PC-3 (cell line): ENCODE measurements at regions not wholly inside any gene's neighbourhood (a gene's known extent, or its start where the extent isn't known, plus 50 kb on each side); places are given as distances from the start of the nearest gene placed in this dataset.

Source experiments
- ATAC-seq: fragments of 200-7000 bp; cut with Tn5 transposase; 2 replicates; pipeline ENCODE4 v1.9.1; 2020; ENCODE audit warnings: mild to moderate bottlenecking, moderate library complexity
- BruUV-seq: library from RNA; stranded (reverse); fragments of 400-500 nt; replicated peaks from 2 replicates; lab custom pipeline; 2021; lab: Mats Ljungman, UMichigan
- CTCF ChIA-PET: fragments of 300-600 bp; sonication (Branson Sonifier 250); formaldehyde crosslinking; loops from one replicate; lab custom pipeline; 2022; ENCODE audit warnings: antibody characterized with exemption; lab: Charles Lee
- POLR2A ChIA-PET: fragments of 300-600 bp; sonication (Branson Sonifier 250); formaldehyde crosslinking; loops from one replicate; lab custom pipeline; 2022; ENCODE audit warnings: antibody characterized with exemption; ENCODE audit not compliant: unreplicated experiment; lab: Charles Lee
- DNase-seq: peaks from one replicate; pipeline ENCODE4 v3.0.0-alpha.2; 2015
- H2AFZ ChIP-seq: fragments of 300-600 bp; sonication (generic); 2 replicates; pipeline ENCODE4 v1.6.0; 2016; ENCODE audit warnings: antibody characterized with exemption, low read length
- H3F3A ChIP-seq: fragments of 300-600 bp; sonication (generic); one replicate; pipeline ENCODE4 v1.6.0; 2017; ENCODE audit warnings: antibody characterized with exemption, low read length, control low read depth, mild to moderate bottlenecking; ENCODE audit not compliant: unreplicated experiment
- H3K27ac ChIP-seq: fragments of 300-600 bp; sonication (generic); 2 replicates; pipeline ENCODE4 v1.5.1; 2016; ENCODE audit warnings: mild to moderate bottlenecking, low read length
- H3K27me3 ChIP-seq: fragments of 300-600 bp; sonication (generic); 2 replicates; pipeline ENCODE4 v1.6.1; 2016; ENCODE audit warnings: low read length, mixed read lengths
- H3K36me3 ChIP-seq: fragments of 300-600 bp; sonication (generic); 2 replicates; pipeline ENCODE4 v1.6.1; 2016; ENCODE audit warnings: low read depth, mixed run types, low read length, mixed read lengths
- H3K4me1 ChIP-seq: fragments of 300-600 bp; sonication (generic); 2 replicates; pipeline ENCODE4 v1.5.1; 2016; ENCODE audit warnings: low read length; ENCODE audit not compliant: insufficient read depth
- H3K4me2 ChIP-seq: fragments of 300-600 bp; sonication (generic); 2 replicates; pipeline ENCODE4 v1.6.0; 2016; ENCODE audit warnings: low read length
- H3K4me3 ChIP-seq: fragments of 300-600 bp; sonication (generic); 2 replicates; pipeline ENCODE4 v1.5.1; 2016; ENCODE audit warnings: mild to moderate bottlenecking, low read length, mixed read lengths
- H3K79me2 ChIP-seq: fragments of 300-600 bp; sonication (generic); 2 replicates; pipeline ENCODE4 v1.6.1; 2017; ENCODE audit warnings: low read length, mixed read lengths
- H3K9ac ChIP-seq: fragments of 300-600 bp; sonication (generic); 2 replicates; pipeline ENCODE4 v1.6.0; 2016; ENCODE audit warnings: mild to moderate bottlenecking, low read length
- H3K9me2 ChIP-seq: fragments of 300-600 bp; sonication (generic); replicated peaks from 2 replicates; pipeline ENCODE4 v1.6.1; 2016; ENCODE audit warnings: mixed run types, low read length, mixed read lengths
- H3K9me3 ChIP-seq: fragments of 300-600 bp; sonication (generic); 2 replicates; pipeline ENCODE4 v1.6.1; 2016; ENCODE audit warnings: low read length, mixed read lengths
- H4K20me1 ChIP-seq: fragments of 300-600 bp; sonication (generic); 2 replicates; pipeline ENCODE4 v1.6.1; 2016; ENCODE audit warnings: low read length, mixed read lengths
- EZH2 ChIP-seq: fragments of 300-600 bp; sonication (generic); IDR thresholded peaks from one replicate; pipeline ENCODE4 v1.6.1; 2017; ENCODE audit warnings: antibody characterized with exemption, mild to moderate bottlenecking, low read length; ENCODE audit not compliant: unreplicated experiment
- EZH2phosphoT487 ChIP-seq: fragments of 300-600 bp; sonication (generic); IDR thresholded peaks from 2 replicates; pipeline ENCODE4 v1.6.1; 2018; ENCODE audit warnings: mild to moderate bottlenecking, antibody characterized with exemption, low read length, borderline replicate concordance
- intact Hi-C: fragments of 100-400 bp; cut with micrococcal nuclease; formaldehyde crosslinking; loops from 2 replicates; pipeline ENCODE4 v1.9.0; 2023
- TF ChIP-seq, protein P1 (sequence below): fragments of 300-600 bp; sonication (generic); conservative IDR thresholded peaks from 2 replicates; pipeline ENCODE4 v1.5.1; 2017; ENCODE audit warnings: antibody characterized with exemption, low read depth, mild to moderate bottlenecking, low read length

DNA sequence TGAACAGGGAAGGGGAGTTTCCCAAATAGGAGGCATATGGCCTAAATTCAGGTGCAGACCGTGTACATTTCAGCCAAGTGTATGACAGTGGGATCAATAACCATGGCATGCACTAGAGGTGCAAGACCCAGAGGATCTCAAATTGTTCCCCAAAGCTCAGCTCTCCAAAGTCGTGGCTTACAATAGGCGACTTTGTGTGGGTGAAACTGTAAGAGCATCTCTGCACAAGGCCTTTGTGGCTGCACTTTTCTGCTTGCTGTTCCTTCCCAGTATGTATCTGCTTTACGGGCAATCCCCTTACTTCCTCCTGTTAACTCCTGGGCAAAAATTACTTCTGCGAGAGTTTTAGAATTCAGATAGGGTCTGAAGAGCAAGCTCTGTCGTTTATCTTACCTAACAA is 518.3 kb upstream of the ZFP42 start:
- Histone ChIP-seq H3K4me1 (peaks cover 36% of the 10 kb centered on the region), H3K9ac (no peak overlapping the region), H3K27ac (no peak overlapping the region), H3K4me2 (no peak overlapping the region), H4K20me1 (no peaks in the 10 kb centered on the region), H3F3A (peaks cover 8% of the 10 kb centered on the region), H3K36me3 (no peaks in the 10 kb centered on the region), H3K9me3 (no peaks in the 10 kb centered on the region), H3K4me3 (no peak overlapping the region), H2AFZ (no peak overlapping the region), H3K27me3 (no peaks in the 10 kb centered on the region), H3K79me2 (no peaks in the 10 kb centered on the region), H3K9me2 (no peaks in the 10 kb centered on the region)
- CTCF ChIA-PET = no interaction called here
- ATAC-seq (no peak), DNase-seq (no peak)
- BruUV-seq = no TSS peak
- intact Hi-C loops = loop anchor here (10.0 kb wide), 1 partner anchor 542 kb away; no protein-coding TSS in a partner anchor
- TF ChIP-seq EZH2 = no peak
- TF ChIP-seq EZH2phosphoT487 = no peak
- TF ChIP-seq, protein P1, sequence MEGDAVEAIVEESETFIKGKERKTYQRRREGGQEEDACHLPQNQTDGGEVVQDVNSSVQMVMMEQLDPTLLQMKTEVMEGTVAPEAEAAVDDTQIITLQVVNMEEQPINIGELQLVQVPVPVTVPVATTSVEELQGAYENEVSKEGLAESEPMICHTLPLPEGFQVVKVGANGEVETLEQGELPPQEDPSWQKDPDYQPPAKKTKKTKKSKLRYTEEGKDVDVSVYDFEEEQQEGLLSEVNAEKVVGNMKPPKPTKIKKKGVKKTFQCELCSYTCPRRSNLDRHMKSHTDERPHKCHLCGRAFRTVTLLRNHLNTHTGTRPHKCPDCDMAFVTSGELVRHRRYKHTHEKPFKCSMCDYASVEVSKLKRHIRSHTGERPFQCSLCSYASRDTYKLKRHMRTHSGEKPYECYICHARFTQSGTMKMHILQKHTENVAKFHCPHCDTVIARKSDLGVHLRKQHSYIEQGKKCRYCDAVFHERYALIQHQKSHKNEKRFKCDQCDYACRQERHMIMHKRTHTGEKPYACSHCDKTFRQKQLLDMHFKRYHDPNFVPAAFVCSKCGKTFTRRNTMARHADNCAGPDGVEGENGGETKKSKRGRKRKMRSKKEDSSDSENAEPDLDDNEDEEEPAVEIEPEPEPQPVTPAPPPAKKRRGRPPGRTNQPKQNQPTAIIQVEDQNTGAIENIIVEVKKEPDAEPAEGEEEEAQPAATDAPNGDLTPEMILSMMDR = no peak
- POLR2A ChIA-PET = no interaction called here

DNA sequence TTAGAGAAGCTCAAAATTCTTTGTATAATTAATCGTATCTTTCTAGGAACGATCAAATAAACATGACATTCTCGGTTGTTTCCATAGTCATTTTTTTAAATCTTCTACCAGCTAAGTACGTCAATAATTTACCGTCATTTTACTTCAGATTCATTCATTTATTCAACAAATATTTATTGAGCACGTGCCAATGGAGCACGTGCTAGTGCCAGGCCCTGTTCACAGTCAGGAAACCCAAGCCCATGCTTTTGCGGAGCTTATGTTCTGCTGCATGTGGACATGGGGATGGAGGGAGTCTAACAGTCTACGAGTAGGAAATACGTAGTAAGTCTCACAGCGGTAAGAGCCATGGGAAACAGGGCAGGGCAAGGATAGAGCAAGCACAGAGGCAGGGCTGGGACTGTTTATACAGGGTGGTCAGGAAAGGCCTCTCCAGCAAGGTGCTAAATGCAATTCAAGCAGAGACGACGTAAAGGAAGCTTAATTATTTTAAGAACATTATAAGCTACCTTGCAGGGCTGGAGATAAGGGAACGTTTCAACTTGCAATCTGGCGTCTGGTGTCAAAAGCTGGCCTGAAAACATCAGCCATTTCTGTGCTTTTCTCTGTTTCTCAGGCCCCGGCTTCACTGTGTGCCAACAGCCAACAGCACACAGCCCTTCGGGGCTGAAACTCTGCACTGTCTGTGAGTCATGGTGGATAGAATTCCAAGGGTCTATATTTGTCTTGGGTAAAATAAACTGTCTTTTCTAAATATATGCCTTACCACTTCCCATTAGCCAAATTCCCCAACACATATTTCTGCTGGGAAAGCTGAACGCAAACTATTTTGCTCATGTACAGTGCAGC is 517.1 kb upstream of the ZFP42 start:
- Histone ChIP-seq H3K9ac (peak overlapping the region; percentile 72), H3K27me3 (no peaks in the 10 kb centered on the region), H3K9me2 (no peaks in the 10 kb centered on the region), H3K36me3 (no peaks in the 10 kb centered on the region), H3K4me2 (peak overlapping the region; percentile 84), H3K79me2 (no peaks in the 10 kb centered on the region), H3K9me3 (no peaks in the 10 kb centered on the region), H3K4me1 (peaks cover 36% of the 10 kb centered on the region), H3F3A (peaks cover 8% of the 10 kb centered on the region), H4K20me1 (no peaks in the 10 kb centered on the region), H3K27ac (peak overlapping the region; percentile 96), H3K4me3 (peak overlapping the region; percentile 5; the same call in 1 of the 2 replicates), H2AFZ (peak overlapping the region; percentile 93)
- ChIA-PET POLR2A (interaction anchor here (0.6 kb wide), 1 partner anchor 785 kb away, joined by 6 read pairs; no protein-coding TSS in a partner anchor), CTCF (no interaction called here)
- TF ChIP-seq EZH2phosphoT487 = no peak
- TF ChIP-seq, protein P1 = no peak
- BruUV-seq = no TSS peak
- intact Hi-C loops = loop anchor here (1.0 to 10.0 kb wide), 3 partner anchors 54 to 544 kb away; no protein-coding TSS in a partner anchor
- DNase-seq = peak; percentile 82
- ATAC-seq = peak; percentile 75

DNA sequence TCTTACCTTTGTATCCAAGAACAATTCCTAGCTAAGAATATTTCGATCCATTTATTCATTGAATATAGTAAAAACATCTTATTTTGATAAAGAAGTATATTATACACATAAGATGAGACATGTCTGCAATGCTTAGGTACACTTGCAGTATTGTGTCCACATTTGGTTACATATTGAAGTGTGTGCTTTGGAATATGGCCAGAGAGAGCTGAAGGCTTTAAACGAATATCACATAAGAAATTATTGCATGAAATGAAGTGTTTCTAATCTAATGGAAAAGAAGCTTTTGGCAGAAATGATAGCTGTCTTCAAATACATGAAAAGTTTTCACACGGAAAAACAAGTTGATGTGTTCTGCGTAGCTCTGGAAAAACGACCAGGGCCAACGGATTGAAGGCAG is 516.1 kb upstream of the ZFP42 start:
- CTCF ChIA-PET = no interaction called here
- H3K9ac ChIP-seq = peak overlapping the region; percentile 72

More for the DNA sequence above, 516.1 kb upstream of the ZFP42 start:
- H3K36me3 ChIP-seq = no peaks in the 10 kb centered on the region
- no peaks in the 10 kb centered on the region for H4K20me1 ChIP-seq
- intact Hi-C loops = loop anchor here (1.0 to 10.0 kb wide), 3 partner anchors 55 to 545 kb away; no protein-coding TSS in a partner anchor
- TF ChIP-seq, protein P1 = no peak
- TF ChIP-seq EZH2 (no peak), EZH2phosphoT487 (no peak)
- no TSS peak for BruUV-seq
- H3K9me3 ChIP-seq = no peaks in the 10 kb centered on the region
- H3K79me2 ChIP-seq = no peaks in the 10 kb centered on the region
- H3K9me2 ChIP-seq = no peaks in the 10 kb centered on the region
- peaks cover 8% of the 10 kb centered on the region for H3F3A ChIP-seq
- POLR2A ChIA-PET = interaction anchor here (0.6 kb wide), 1 partner anchor 786 kb away, joined by 6 read pairs; no protein-coding TSS in a partner anchor
- H3K27ac ChIP-seq = peak overlapping the region; percentile 96
- no peaks in the 10 kb centered on the region for H3K27me3 ChIP-seq
- peak overlapping the region; percentile 84 for H3K4me2 ChIP-seq
- H2AFZ ChIP-seq = no peak overlapping the region
- no peak for ATAC-seq
- H3K4me3 ChIP-seq = peak overlapping the region; percentile 5; the same call in 1 of the 2 replicates
- peak; percentile 24 for DNase-seq
- peaks cover 36% of the 10 kb centered on the region for H3K4me1 ChIP-seq
